ENCODE measurements at regions not wholly inside any gene's neighbourhood (a gene's known extent, or its start where the extent isn't known, plus 50 kb on each side); places are given as distances from the start of the nearest gene placed in this dataset.

DNA sequence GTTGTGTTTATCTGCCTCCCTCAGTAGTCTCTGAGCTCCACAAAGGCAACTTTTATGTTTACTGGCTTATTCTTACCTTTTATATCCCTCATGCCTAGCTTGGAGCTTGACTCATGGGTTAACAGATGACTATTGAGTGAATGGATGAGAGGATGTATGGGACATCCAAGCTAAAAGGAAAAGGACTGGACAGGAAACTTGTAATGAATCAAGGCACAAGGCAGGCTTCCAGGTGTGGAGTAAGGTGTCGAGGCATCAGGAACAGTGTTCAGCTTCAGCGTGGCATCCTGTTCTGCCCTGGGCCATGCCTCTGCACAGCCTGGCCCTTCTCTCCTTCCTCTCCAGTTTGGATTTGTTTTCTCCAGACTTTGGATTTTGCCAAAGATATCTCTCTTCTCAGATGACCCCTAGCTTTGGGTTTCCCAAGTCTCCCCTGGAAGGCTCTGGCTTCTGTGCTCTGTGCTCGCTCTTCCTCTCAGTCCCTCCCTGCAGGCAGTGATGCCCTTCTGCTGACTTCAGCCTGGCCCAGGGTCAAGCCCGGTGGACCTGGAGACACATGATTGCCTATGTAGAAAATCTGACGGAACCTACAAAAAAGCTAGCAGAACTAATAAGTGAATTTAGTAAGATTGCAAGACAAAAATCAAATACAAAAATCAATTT lies 367.3 kb downstream of the CXCL12 start (continued):
- no peak for TF ChIP-seq CHD7 (IDR thresholded peaks at IDR 0.05; ENCODE audit: insufficient replicate concordance, low read length)
- TF ChIP-seq KDM5A (IDR thresholded peaks at IDR 0.05; ENCODE audit: low read length), result no peak
- TF ChIP-seq EGR1 (IDR thresholded peaks at IDR 0.05; ENCODE audit: borderline replicate concordance, low read depth, low read length), result no peak
- TF ChIP-seq SIN3A (conservative IDR thresholded peaks at IDR 0.05 in 1 of 2, IDR thresholded peaks at IDR 0.05 in 1 of 2; ENCODE audit: low read depth in 1 of 2, low read length in 2 of 2), result no peak
- TF ChIP-seq EZH2 (IDR thresholded peaks at IDR 0.05; ENCODE audit: low read depth, low read length, severe bottlenecking), result no peak
- TF ChIP-seq RNF2 (IDR thresholded peaks at IDR 0.05; ENCODE audit: borderline replicate concordance, low read depth, low read length, missing control alignments, poor library complexity, severe bottlenecking), result no peak
- TF ChIP-seq TBP (IDR thresholded peaks at IDR 0.05; ENCODE audit: low read depth, low read length), result no peak
- TF ChIP-seq TEAD4 (IDR thresholded peaks at IDR 0.05; ENCODE audit: low read depth, low read length), result no peak

All from H1 (cell line).